Left ventricle myocardium inferior (tissue), 1 donor: ENCODE measurements at regions not wholly inside any gene's neighbourhood (a gene's known extent, or its start where the extent isn't known, plus 50 kb on each side); places are given as distances from the start of the nearest gene placed in this dataset.
A peak's percentile ranks its signal among the peaks of the same experiment; 100 is the strongest.

Experiments
- DNase-seq: peaks from one replicate; pipeline ENCODE4 v3.0.0-alpha.2; 2020
- H3K27ac ChIP-seq: fragments of 200-600 bp; replicated peaks from 2 replicates; pipeline ENCODE4 v1.8.0; 2021
- H3K27me3 ChIP-seq: fragments of 200-600 bp; 2 replicates; pipeline ENCODE4 v1.8.0; 2021; ENCODE audit warnings: low read depth
- H3K36me3 ChIP-seq: fragments of 200-600 bp; 2 replicates; pipeline ENCODE4 v1.8.0; 2021
- H3K4me1 ChIP-seq: fragments of 200-600 bp; 2 replicates; pipeline ENCODE4 v1.8.0; 2021
- H3K4me3 ChIP-seq: fragments of 200-600 bp; 2 replicates; pipeline ENCODE4 v1.8.0; 2021; ENCODE audit warnings: mild to moderate bottlenecking, moderate library complexity
- H3K9me3 ChIP-seq: fragments of 200-600 bp; replicated peaks from 2 replicates; pipeline ENCODE4 v1.8.0; 2021
- CTCF ChIP-seq: fragments of 200-600 bp; IDR thresholded peaks from 2 replicates; pipeline ENCODE4 v1.8.0; 2021; ENCODE audit warnings: antibody characterized with exemption, mild to moderate bottlenecking, borderline replicate concordance
- intact Hi-C: fragments of 100-400 bp; cut with micrococcal nuclease; formaldehyde crosslinking; loops from one replicate; pipeline ENCODE4 v1.11.0; 2022
- donor health status: DM: no; HTN: yes; CAD: no; lungs with severe emphysema.

- H3K27me3 ChIP-seq: peaks cover 24% of the 10 kb centered on the region
- intact Hi-C loops: no loop called here
- TF ChIP-seq CTCF: no peak
- peaks cover 36% of the 10 kb centered on the region for H3K4me1 ChIP-seq
- no peaks in the 10 kb centered on the region for H3K36me3 ChIP-seq
- DNase-seq: peak; percentile 16
- peak overlapping the region; percentile 78 for H3K4me3 ChIP-seq
- H3K9me3 ChIP-seq: no peaks in the 10 kb centered on the region
- peak overlapping the region; percentile 92 for H3K27ac ChIP-seq
These were observed 108.1 kb upstream of the KCTD1 start for GRCh38 chr18:26656431-26656943.

DNA sequence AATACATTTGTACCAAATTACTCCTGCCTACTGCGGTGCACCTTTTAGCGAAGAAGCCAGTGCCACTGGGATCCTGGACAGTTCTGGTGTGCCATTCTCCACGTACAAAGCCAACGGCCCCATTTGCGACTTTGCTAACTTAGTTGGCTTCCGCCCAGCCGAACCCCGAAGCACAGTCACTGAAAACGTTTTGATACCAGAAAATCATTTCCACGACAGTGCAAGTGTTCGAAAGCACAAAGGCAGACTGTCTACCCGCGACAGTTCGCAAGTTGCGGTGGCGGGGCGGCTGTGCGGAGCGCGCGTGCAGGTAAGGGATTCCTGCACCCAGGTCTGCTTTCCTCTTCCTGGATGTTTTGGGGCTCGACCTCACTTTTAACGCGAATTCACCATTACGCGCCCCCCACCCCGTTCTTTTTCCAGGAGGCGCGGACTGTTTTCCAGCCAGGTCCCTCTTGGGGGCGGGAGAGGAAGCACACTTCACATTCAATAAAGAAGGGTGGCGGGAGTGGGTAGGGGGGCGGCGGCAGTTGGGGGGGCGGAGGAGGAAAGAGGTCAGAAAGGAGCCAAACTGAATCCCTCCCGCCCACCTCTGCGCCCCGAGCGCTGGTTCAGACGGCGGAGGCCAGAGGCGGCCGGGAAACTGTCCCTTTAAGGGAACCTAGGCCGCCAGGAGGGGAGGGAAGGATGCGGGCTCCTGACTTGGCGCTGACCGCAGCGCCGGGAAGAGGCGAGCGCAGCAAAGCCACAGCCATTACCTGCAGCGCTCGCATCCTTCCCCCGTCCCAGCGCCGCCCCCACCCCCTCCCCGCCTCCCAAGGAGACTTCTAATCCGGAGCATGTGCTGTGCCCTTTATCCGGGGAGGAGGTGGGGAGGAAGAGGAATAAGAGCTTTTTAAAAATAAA is 107.4 kb upstream of the KCTD1 start:
- intact Hi-C loops: no loop called here

GRCh38 chr18:26654616-26655524 is 106.5 kb upstream of the KCTD1 start:
- intact Hi-C loops: loop anchor here (5.0 kb wide), 1 partner anchor 273 kb away; no protein-coding TSS in a partner anchor
- Histone ChIP-seq H3K27me3 (peaks cover 11% of the 10 kb centered on the region), H3K27ac (peak overlapping the region; percentile 92)

More for the DNA sequence above, 107.4 kb upstream of the KCTD1 start:
- Histone ChIP-seq H3K36me3 (no peaks in the 10 kb centered on the region), H3K9me3 (no peaks in the 10 kb centered on the region), H3K27me3 (peaks cover 17% of the 10 kb centered on the region), H3K27ac (peak overlapping the region; percentile 92), H3K4me1 (peaks cover 40% of the 10 kb centered on the region), H3K4me3 (peak overlapping the region; percentile 78)
- peak; percentile 29 for TF ChIP-seq CTCF
- peak; percentile 51 for DNase-seq

DNA sequence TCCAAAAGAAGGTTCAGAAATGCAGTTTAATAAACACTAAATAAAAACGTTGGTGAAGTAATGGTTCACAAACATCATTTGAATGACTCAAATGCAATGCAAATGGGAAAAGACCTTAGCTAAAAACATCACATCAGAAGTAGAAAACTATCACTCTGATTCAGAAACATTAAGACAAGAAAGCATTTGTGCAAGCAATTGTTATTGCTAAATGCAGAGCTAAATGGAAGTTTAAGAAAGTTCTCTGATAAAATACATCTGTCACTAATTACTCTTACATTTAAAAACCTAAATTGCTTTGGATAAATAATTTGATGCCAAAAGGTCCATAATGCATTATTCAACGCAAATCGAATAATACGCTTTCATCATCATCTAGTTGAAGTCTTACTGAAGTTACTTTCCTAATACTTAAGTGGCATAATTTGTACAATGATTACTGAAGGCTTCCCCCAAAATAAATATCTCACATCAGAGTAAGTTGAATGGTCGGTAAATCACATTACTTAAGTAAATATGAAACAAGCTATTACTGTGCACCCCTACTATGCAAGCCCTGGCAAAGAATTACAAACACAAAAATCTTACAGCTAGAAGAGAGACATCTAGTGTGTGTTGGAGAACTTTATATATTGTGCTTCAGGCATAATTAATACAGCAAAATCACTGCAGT is 105.7 kb upstream of the KCTD1 start:
- H3K9me3 ChIP-seq: no peaks in the 10 kb centered on the region
- TF ChIP-seq CTCF: no peak
- DNase-seq: no peak
- H3K27ac ChIP-seq: no peak overlapping the region
- no peak overlapping the region for H3K4me3 ChIP-seq
- no peaks in the 10 kb centered on the region for H3K36me3 ChIP-seq
- intact Hi-C loops: loop anchor here (5.0 kb wide), 1 partner anchor 272 kb away; no protein-coding TSS in a partner anchor
- H3K4me1 ChIP-seq: peaks cover 55% of the 10 kb centered on the region
- peaks cover 3% of the 10 kb centered on the region for H3K27me3 ChIP-seq

More at GRCh38 chr18:26654616-26655524, 106.5 kb upstream of the KCTD1 start:
- no peak for TF ChIP-seq CTCF
- peaks cover 49% of the 10 kb centered on the region for H3K4me1 ChIP-seq
- H3K9me3 ChIP-seq: no peaks in the 10 kb centered on the region
- H3K4me3 ChIP-seq: peak overlapping the region; percentile 78
- H3K36me3 ChIP-seq: no peaks in the 10 kb centered on the region
- no peak for DNase-seq
